Coronary artery (tissue), 2 donors: ENCODE measurements at regions not wholly inside any gene's neighbourhood (a gene's known extent, or its start where the extent isn't known, plus 50 kb on each side); places are given as distances from the start of the nearest gene placed in this dataset.

Experiments
- DNase-seq: peaks from one replicate; pipeline ENCODE4 v3.0.0-alpha.2; 2017; ENCODE audit warnings: low spot score
- H3K27ac ChIP-seq, 2 donors: fragments of 200-600 bp; sonication (generic); one replicate each; pipeline ENCODE4 v1.5.1; 2016 to 2019
- H3K4me3 ChIP-seq: fragments of 200-600 bp; sonication (generic); 2 replicates; pipeline ENCODE4 v1.5.1; 2016; ENCODE audit warnings: mild to moderate bottlenecking, moderate library complexity
- TF ChIP-seq, protein P1 (sequence below): fragments of 200-600 bp; sonication (generic); IDR thresholded peaks from one replicate; pipeline ENCODE4 v1.5.1; 2019; ENCODE audit warnings: antibody characterized with exemption

GRCh38 chr17:70564006-70564620 lies 394.8 kb downstream of the KCNJ2 start:
- TF ChIP-seq, protein P1, sequence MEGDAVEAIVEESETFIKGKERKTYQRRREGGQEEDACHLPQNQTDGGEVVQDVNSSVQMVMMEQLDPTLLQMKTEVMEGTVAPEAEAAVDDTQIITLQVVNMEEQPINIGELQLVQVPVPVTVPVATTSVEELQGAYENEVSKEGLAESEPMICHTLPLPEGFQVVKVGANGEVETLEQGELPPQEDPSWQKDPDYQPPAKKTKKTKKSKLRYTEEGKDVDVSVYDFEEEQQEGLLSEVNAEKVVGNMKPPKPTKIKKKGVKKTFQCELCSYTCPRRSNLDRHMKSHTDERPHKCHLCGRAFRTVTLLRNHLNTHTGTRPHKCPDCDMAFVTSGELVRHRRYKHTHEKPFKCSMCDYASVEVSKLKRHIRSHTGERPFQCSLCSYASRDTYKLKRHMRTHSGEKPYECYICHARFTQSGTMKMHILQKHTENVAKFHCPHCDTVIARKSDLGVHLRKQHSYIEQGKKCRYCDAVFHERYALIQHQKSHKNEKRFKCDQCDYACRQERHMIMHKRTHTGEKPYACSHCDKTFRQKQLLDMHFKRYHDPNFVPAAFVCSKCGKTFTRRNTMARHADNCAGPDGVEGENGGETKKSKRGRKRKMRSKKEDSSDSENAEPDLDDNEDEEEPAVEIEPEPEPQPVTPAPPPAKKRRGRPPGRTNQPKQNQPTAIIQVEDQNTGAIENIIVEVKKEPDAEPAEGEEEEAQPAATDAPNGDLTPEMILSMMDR: no peak
- no peak overlapping the region for H3K27ac ChIP-seq
- no peak for DNase-seq
- no peak overlapping the region for H3K4me3 ChIP-seq

DNA sequence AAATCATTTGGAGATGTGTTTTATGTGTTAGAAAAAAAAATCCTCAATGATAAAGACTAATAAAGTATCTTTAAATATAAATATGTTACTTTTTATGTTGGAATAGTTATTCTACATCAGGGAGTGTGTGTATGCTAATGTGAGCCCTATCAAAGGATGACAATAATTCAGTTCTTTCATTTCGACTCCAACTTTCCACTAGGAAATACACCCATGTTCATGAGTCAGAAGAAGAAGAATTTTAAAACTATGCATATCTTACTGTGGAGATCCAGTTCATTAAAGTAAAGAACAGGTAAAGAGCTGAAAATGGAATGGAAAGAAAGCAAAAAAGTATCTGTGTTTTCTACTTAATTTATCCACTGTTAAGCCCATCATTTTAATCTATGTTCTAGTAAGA lies 399.8 kb downstream of the KCNJ2 start:
- no peak overlapping the region for H3K4me3 ChIP-seq
- DNase-seq: no peak
- no peak overlapping the region for H3K27ac ChIP-seq
- TF ChIP-seq, protein P1: no peak

GRCh38 chr17:70577456-70577855 lies 408.1 kb downstream of the KCNJ2 start:
- DNase-seq: no peak
- Histone ChIP-seq H3K4me3 (no peak overlapping the region), H3K27ac (no peak overlapping the region)
- TF ChIP-seq, protein P1: no peak

DNA sequence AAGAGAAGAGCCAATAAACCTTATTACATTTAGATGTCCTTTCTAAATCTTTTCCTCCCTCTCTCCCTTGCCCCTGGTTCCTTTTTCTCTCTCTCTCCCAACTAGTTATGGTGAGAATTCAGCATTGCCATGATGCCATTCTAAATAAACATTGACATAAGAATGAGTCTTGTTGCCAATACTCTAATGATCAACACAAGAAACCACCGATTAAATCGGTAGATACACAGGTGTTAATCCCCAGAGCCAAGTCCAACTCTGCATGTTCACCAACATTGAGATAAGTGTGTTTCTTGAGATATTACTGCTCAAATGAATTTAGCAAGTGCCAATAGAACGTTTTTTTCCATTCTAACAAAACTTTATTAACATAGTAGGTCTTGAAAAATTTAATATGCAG lies 412.1 kb downstream of the KCNJ2 start:
- Histone ChIP-seq H3K4me3 (no peak overlapping the region), H3K27ac (no peak overlapping the region)
- DNase-seq: no peak
- TF ChIP-seq, protein P1: no peak

GRCh38 chr17:70582777-70583176 lies 413.4 kb downstream of the KCNJ2 start:
- TF ChIP-seq, protein P1: no peak
- no peak for DNase-seq
- H3K27ac ChIP-seq: no peak overlapping the region
- no peak overlapping the region for H3K4me3 ChIP-seq

- TF ChIP-seq, protein P1: no peak
- Histone ChIP-seq H3K4me3 (no peak overlapping the region), H3K27ac (no peak overlapping the region)
- DNase-seq: no peak
Observed at GRCh38 chr17:70584255-70584654, 414.9 kb downstream of the KCNJ2 start.

GRCh38 chr17:70588003-70588402 lies 418.7 kb downstream of the KCNJ2 start:
- no peak for DNase-seq
- no peak overlapping the region for H3K27ac ChIP-seq
- TF ChIP-seq, protein P1: no peak
- H3K4me3 ChIP-seq: no peak overlapping the region
